ENCODE measurements at regions not wholly inside any gene's neighbourhood (a gene's known extent, or its start where the extent isn't known, plus 50 kb on each side); places are given as distances from the start of the nearest gene placed in this dataset.
A peak's percentile ranks its signal among the peaks of the same experiment; 100 is the strongest.

DNA sequence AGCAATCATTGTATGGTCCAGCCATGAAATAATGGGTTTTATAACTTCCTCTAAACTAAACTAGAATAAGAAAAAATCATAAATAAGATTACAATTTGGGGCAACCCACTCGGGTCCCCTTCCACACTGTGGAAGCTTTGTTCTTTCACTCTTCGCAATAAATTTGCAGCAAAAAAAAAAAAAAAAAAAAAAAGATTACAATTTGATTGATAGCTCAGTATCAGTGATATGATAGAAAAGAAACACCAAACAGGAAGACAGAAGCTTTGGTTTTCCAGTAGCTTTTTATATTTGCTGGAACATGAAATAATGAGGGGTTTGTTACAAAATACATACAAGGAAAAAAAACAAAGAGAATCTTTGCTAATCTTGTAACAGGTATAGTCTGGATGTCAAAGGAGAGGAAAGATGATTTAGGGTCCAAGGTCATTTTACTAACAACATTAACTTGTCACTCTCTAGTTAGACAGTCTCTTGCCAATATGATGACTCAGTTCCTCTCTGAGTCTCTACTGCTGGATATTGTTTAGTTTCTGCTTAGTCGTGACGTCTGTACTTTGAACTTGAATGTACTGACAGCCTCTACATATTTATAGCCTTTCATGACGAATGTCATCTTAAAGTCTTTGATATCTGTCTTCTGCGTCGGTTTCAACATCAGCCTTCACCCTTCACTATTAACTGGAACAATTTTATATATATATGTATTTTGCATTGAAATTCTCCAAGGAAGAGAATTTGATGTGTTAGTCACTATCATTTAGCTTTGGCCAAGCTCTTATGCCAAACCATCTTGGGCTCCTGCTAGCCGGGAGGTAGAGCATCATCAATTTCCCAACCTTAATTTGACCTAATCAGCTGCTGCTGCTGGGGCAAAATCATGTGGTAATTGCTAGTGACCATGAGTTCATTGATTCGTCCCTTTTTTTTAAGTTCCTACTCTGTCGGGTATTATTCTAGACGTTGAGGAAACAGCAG lies 213.1 kb upstream of the STXBP5 start (continued):
- TF ChIP-seq ZBTB34 (CRISPR knock-in tag; IDR thresholded peaks at IDR 0.05) (no peak), FOXA3 (CRISPR knock-in tag; IDR thresholded peaks at IDR 0.05) (peak; percentile 87), ZNF335 (CRISPR knock-in tag; IDR thresholded peaks at IDR 0.05) (no peak), CREM (IDR thresholded peaks at IDR 0.05) (peak; percentile 72), CREM (CRISPR knock-in tag; IDR thresholded peaks at IDR 0.05) (no peak), SNRNP70 (IDR thresholded peaks at IDR 0.05; ENCODE audit: low read depth, low read length) (no peak), HNRNPLL (IDR thresholded peaks at IDR 0.05; ENCODE audit: low read depth, low read length, poor library complexity, severe bottlenecking) (no peak), SYNCRIP (IDR thresholded peaks at IDR 0.05; ENCODE audit: insufficient read depth, low read depth, low read length) (no peak), ZNF225 (CRISPR knock-in tag; IDR thresholded peaks at IDR 0.05) (no peak), SETDB1 (CRISPR knock-in tag; IDR thresholded peaks at IDR 0.05; ENCODE audit: borderline replicate concordance) (no peak), ZNF337 (CRISPR knock-in tag; IDR thresholded peaks at IDR 0.05; ENCODE audit: borderline replicate concordance, low read depth) (no peak), ZNF136 (CRISPR knock-in tag; IDR thresholded peaks at IDR 0.05; ENCODE audit: low read depth) (no peak), CEBPZ (IDR thresholded peaks at IDR 0.05; ENCODE audit: low read length) (no peak), ZNF138 (CRISPR knock-in tag; IDR thresholded peaks at IDR 0.05; ENCODE audit: low read depth) (no peak), ZSCAN30 (CRISPR knock-in tag; IDR thresholded peaks at IDR 0.05) (no peak), ZBTB38 (CRISPR knock-in tag; IDR thresholded peaks at IDR 0.05) (no peak), GABPA (IDR thresholded peaks at IDR 0.05; ENCODE audit: low read depth, low read length) (no peak), GABPA (CRISPR knock-in tag; IDR thresholded peaks at IDR 0.05; ENCODE audit: low read depth) (no peak; the same call in 1 of the 2 replicates), TGIF2 (CRISPR knock-in tag; IDR thresholded peaks at IDR 0.05) (no peak), NFRKB (IDR thresholded peaks at IDR 0.05) (no peak)
- TF ChIP-seq, protein P1, sequence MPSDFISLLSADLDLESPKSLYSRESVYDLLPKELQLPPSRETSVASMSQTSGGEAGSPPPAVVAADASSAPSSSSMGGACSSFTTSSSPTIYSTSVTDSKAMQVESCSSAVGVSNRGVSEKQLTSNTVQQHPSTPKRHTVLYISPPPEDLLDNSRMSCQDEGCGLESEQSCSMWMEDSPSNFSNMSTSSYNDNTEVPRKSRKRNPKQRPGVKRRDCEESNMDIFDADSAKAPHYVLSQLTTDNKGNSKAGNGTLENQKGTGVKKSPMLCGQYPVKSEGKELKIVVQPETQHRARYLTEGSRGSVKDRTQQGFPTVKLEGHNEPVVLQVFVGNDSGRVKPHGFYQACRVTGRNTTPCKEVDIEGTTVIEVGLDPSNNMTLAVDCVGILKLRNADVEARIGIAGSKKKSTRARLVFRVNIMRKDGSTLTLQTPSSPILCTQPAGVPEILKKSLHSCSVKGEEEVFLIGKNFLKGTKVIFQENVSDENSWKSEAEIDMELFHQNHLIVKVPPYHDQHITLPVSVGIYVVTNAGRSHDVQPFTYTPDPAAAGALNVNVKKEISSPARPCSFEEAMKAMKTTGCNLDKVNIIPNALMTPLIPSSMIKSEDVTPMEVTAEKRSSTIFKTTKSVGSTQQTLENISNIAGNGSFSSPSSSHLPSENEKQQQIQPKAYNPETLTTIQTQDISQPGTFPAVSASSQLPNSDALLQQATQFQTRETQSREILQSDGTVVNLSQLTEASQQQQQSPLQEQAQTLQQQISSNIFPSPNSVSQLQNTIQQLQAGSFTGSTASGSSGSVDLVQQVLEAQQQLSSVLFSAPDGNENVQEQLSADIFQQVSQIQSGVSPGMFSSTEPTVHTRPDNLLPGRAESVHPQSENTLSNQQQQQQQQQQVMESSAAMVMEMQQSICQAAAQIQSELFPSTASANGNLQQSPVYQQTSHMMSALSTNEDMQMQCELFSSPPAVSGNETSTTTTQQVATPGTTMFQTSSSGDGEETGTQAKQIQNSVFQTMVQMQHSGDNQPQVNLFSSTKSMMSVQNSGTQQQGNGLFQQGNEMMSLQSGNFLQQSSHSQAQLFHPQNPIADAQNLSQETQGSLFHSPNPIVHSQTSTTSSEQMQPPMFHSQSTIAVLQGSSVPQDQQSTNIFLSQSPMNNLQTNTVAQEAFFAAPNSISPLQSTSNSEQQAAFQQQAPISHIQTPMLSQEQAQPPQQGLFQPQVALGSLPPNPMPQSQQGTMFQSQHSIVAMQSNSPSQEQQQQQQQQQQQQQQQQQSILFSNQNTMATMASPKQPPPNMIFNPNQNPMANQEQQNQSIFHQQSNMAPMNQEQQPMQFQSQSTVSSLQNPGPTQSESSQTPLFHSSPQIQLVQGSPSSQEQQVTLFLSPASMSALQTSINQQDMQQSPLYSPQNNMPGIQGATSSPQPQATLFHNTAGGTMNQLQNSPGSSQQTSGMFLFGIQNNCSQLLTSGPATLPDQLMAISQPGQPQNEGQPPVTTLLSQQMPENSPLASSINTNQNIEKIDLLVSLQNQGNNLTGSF (CRISPR knock-in tag; IDR thresholded peaks at IDR 0.05) = no peak
